DND-41 (cell line): ENCODE measurements at regions not wholly inside any gene's neighbourhood (a gene's known extent, or its start where the extent isn't known, plus 50 kb on each side); places are given as distances from the start of the nearest gene placed in this dataset.

Experiments used
- ATAC-seq: fragments of 200-7000 bp; cut with Tn5 transposase; 3 replicates; pipeline ENCODE4 v1.9.1; 2021; ENCODE audit warnings: low read depth; ENCODE audit not compliant: insufficient read depth
- DNase-seq: peaks from one replicate; pipeline ENCODE4 v3.0.0-alpha.2; 2020
- H2AFZ ChIP-seq: 2 replicates; pipeline ENCODE4 v1.6.0; 2012; ENCODE audit warnings: low read depth, low read length
- H3K27ac ChIP-seq: 2 replicates; pipeline ENCODE4 v1.5.1; 2012; ENCODE audit warnings: low read length, inconsistent platforms
- H3K27me3 ChIP-seq: fragments of 200-600 bp; sonication (generic); 2 replicates; pipeline ENCODE4 v1.6.0; 2012; ENCODE audit warnings: low read length, mild to moderate bottlenecking, inconsistent platforms; ENCODE audit not compliant: insufficient read depth, poor library complexity
- H3K36me3 ChIP-seq: 2 replicates; pipeline ENCODE4 v1.5.1; 2012; ENCODE audit warnings: low read length, inconsistent platforms; ENCODE audit not compliant: insufficient read depth
- H3K4me1 ChIP-seq: 2 replicates; pipeline ENCODE4 v1.5.1; 2012; ENCODE audit warnings: mild to moderate bottlenecking, low read length; ENCODE audit not compliant: insufficient read depth
- H3K4me2 ChIP-seq: 2 replicates; pipeline ENCODE4 v1.6.0; 2012; ENCODE audit warnings: mild to moderate bottlenecking, moderate library complexity, low read length, inconsistent platforms; ENCODE audit not compliant: insufficient read depth
- H3K4me3 ChIP-seq, 2 experiments: fragments of 200-600 bp in 1 of 2; shearing (Covaris generic) in 1 of 2; 2 replicates each; pipeline ENCODE4 v1.5.1; 2012 to 2016; ENCODE audit warnings: inconsistent platforms in 2 of 2, low read length in 2 of 2, mild to moderate bottlenecking in 2 of 2, low read depth in 1 of 2, moderate library complexity in 1 of 2
- H3K79me2 ChIP-seq: 2 replicates; pipeline ENCODE4 v1.6.0; 2012; ENCODE audit warnings: low read length, inconsistent platforms; ENCODE audit not compliant: insufficient read depth
- H3K9ac ChIP-seq: 2 replicates; pipeline ENCODE4 v1.6.0; 2012; ENCODE audit warnings: low read depth, mild to moderate bottlenecking, inconsistent platforms, low read length, moderate library complexity
- H3K9me3 ChIP-seq: 2 replicates; pipeline ENCODE4 v1.5.1; 2012; ENCODE audit warnings: low read length, moderate library complexity, mild to moderate bottlenecking, inconsistent platforms; ENCODE audit not compliant: insufficient read depth, severe bottlenecking
- H4K20me1 ChIP-seq: 2 replicates; pipeline ENCODE4 v1.6.0; 2012; ENCODE audit warnings: low read length; ENCODE audit not compliant: insufficient read depth
- CTCF ChIP-seq: IDR thresholded peaks from 2 replicates; pipeline ENCODE4 v1.5.1; 2012; ENCODE audit warnings: borderline replicate concordance, low read length, moderate library complexity, mild to moderate bottlenecking; ENCODE audit not compliant: poor library complexity, severe bottlenecking; ENCODE audit errors: extremely low read depth
- EZH2 ChIP-seq: IDR thresholded peaks from 3 replicates; pipeline ENCODE4 v1.6.1; 2012; ENCODE audit warnings: borderline replicate concordance, low read depth, mild to moderate bottlenecking, moderate library complexity, low read length, inconsistent platforms; ENCODE audit not compliant: severe bottlenecking

DNA sequence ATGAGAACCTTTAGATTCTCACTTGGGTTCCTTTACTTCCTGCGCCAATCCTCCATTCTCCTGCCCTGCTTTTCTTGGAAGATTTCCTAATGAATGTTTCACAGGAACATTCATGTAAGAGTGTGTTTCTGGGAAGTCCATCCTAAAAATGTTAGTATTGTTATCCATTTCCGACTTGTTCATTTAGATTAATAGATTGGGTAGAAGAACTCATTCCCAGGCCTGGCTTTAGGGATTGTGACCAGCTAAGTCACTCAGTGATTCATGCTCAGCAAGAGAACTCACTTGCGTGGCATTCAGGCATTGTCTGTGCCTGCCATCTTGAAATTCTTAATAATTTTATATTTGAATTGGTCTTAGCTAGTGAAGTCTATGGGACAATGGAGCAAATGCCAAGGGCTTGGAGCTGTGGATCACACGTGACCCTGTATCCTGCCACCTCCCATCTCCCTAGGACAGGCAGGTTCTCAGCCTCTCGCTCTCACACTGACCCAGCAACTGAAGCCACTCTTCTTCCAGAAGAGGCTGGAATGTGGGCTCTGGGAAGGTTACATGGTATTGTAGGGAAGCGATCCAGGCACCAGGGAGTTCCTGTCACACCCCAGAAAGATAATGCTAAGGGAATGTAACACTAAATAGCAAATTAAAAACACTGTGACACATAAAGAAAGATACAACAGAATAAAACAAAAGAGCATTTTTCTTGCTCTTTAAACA lies 562.1 kb downstream of the TMA16 start:
- Histone ChIP-seq H3K4me2 (no peak overlapping the region), H3K36me3 (no peaks in the 10 kb centered on the region), H3K4me1 (no peaks in the 10 kb centered on the region), H2AFZ (no peak overlapping the region), H3K9ac (no peak overlapping the region), H3K27ac (no peak overlapping the region), H3K9me3 (no peaks in the 10 kb centered on the region), H3K27me3 (no peaks in the 10 kb centered on the region), H3K4me3 (no peak overlapping the region), H4K20me1 (no peaks in the 10 kb centered on the region), H3K79me2 (no peaks in the 10 kb centered on the region)
- DNase-seq (no peak), ATAC-seq (no peak)
- TF ChIP-seq EZH2 (no peak), CTCF (no peak)

GRCh38 chr4:164058776-164059445 lies 564.4 kb downstream of the TMA16 start:
- no peak for DNase-seq
- TF ChIP-seq EZH2: no peak
- TF ChIP-seq CTCF: no peak

GRCh38 chr4:164060456-164060855 lies 566.0 kb downstream of the TMA16 start:
- Histone ChIP-seq H3K36me3 (no peaks in the 10 kb centered on the region), H2AFZ (no peak overlapping the region), H3K27me3 (no peaks in the 10 kb centered on the region), H3K79me2 (no peaks in the 10 kb centered on the region), H3K9me3 (no peaks in the 10 kb centered on the region), H3K4me2 (no peak overlapping the region), H4K20me1 (no peaks in the 10 kb centered on the region), H3K4me3 (no peak overlapping the region), H3K9ac (no peak overlapping the region), H3K4me1 (no peaks in the 10 kb centered on the region), H3K27ac (no peak overlapping the region)
- DNase-seq: no peak
- ATAC-seq: no peak
- TF ChIP-seq CTCF (no peak), EZH2 (no peak)

More at GRCh38 chr4:164058776-164059445, 564.4 kb downstream of the TMA16 start:
- H2AFZ ChIP-seq: no peak overlapping the region
- no peaks in the 10 kb centered on the region for H3K79me2 ChIP-seq
- no peaks in the 10 kb centered on the region for H4K20me1 ChIP-seq
- no peaks in the 10 kb centered on the region for H3K4me1 ChIP-seq
- no peaks in the 10 kb centered on the region for H3K36me3 ChIP-seq
- H3K9ac ChIP-seq: no peak overlapping the region
- ATAC-seq: no peak
- no peak overlapping the region for H3K27ac ChIP-seq
- no peak overlapping the region for H3K4me2 ChIP-seq
- no peak overlapping the region for H3K4me3 ChIP-seq
- H3K9me3 ChIP-seq: no peaks in the 10 kb centered on the region
- H3K27me3 ChIP-seq: no peaks in the 10 kb centered on the region
